ENCODE measurements at regions not wholly inside any gene's neighbourhood (a gene's known extent, or its start where the extent isn't known, plus 50 kb on each side); places are given as distances from the start of the nearest gene placed in this dataset.

GRCh38 chr12:4169531-4169930 lies 104.0 kb upstream of the CCND2 start:
- H3K36me3 ChIP-seq: no peaks in the 10 kb centered on the region
- intact Hi-C loops (cut with DNase I): no loop called here
- no peak for TF ChIP-seq CTCF (IDR thresholded peaks at IDR 0.05)
- TF ChIP-seq POLR2AphosphoS5 (IDR thresholded peaks at IDR 0.05; ENCODE audit: insufficient read depth in 1 of 2, low read depth in 1 of 2): no peak
- no peak for TF ChIP-seq POLR2A (IDR thresholded peaks at IDR 0.05)
- peaks cover 9% of the 10 kb centered on the region for H3K4me1 ChIP-seq
- H3K27ac ChIP-seq: no peak overlapping the region
- no peaks in the 10 kb centered on the region for H3K9me3 ChIP-seq
- no peak overlapping the region for H3K4me3 ChIP-seq
- no peaks in the 10 kb centered on the region for H3K27me3 ChIP-seq
- DNase-seq (ENCODE audit: extremely low spot score in 2 of 2): no peak

GRCh38 chr12:4168036-4168435 lies 105.5 kb upstream of the CCND2 start:
- no peak for DNase-seq (ENCODE audit: extremely low spot score in 2 of 2)
- Histone ChIP-seq H3K4me1 (peaks cover 14% of the 10 kb centered on the region), H3K9me3 (no peaks in the 10 kb centered on the region), H3K27ac (no peak overlapping the region), H3K36me3 (no peaks in the 10 kb centered on the region), H3K27me3 (no peaks in the 10 kb centered on the region), H3K4me3 (no peak overlapping the region)
- intact Hi-C loops (cut with DNase I): no loop called here
- TF ChIP-seq CTCF (IDR thresholded peaks at IDR 0.05) (no peak), POLR2A (IDR thresholded peaks at IDR 0.05) (no peak), POLR2AphosphoS5 (IDR thresholded peaks at IDR 0.05; ENCODE audit: insufficient read depth in 1 of 2, low read depth in 1 of 2) (no peak)

GRCh38 chr12:4164559-4165558 lies 108.7 kb upstream of the CCND2 start:
- peaks cover 14% of the 10 kb centered on the region for H3K4me1 ChIP-seq
- no peaks in the 10 kb centered on the region for H3K27me3 ChIP-seq
- peak overlapping the region; percentile 75 for H3K27ac ChIP-seq
- DNase-seq (ENCODE audit: extremely low spot score in 2 of 2): no peak
- no peaks in the 10 kb centered on the region for H3K9me3 ChIP-seq
- H3K4me3 ChIP-seq: peak overlapping the region; percentile 45 to 49
- intact Hi-C loops (cut with DNase I): no loop called here
- TF ChIP-seq POLR2A (IDR thresholded peaks at IDR 0.05): no peak
- TF ChIP-seq POLR2AphosphoS5 (IDR thresholded peaks at IDR 0.05; ENCODE audit: insufficient read depth in 1 of 2, low read depth in 1 of 2): peak in 1 of 2 donors; percentile 56
- no peaks in the 10 kb centered on the region for H3K36me3 ChIP-seq

GRCh38 chr12:4164188-4164558 lies 109.4 kb upstream of the CCND2 start:
- TF ChIP-seq POLR2AphosphoS5 (IDR thresholded peaks at IDR 0.05; ENCODE audit: insufficient read depth in 1 of 2, low read depth in 1 of 2): no peak
- H3K9me3 ChIP-seq: no peaks in the 10 kb centered on the region
- DNase-seq (ENCODE audit: extremely low spot score in 2 of 2): no peak
- peak overlapping the region; percentile 75 for H3K27ac ChIP-seq
- H3K4me3 ChIP-seq: peak overlapping the region; percentile 45 to 49
- intact Hi-C loops (cut with DNase I): no loop called here
- peaks cover 14% of the 10 kb centered on the region for H3K4me1 ChIP-seq
- H3K36me3 ChIP-seq: no peaks in the 10 kb centered on the region
- no peaks in the 10 kb centered on the region for H3K27me3 ChIP-seq

GRCh38 chr12:4161718-4162117 lies 111.8 kb upstream of the CCND2 start:
- TF ChIP-seq POLR2A (IDR thresholded peaks at IDR 0.05) (no peak), POLR2AphosphoS5 (IDR thresholded peaks at IDR 0.05; ENCODE audit: insufficient read depth in 1 of 2, low read depth in 1 of 2) (no peak), CTCF (IDR thresholded peaks at IDR 0.05) (no peak)
- Histone ChIP-seq H3K36me3 (no peaks in the 10 kb centered on the region), H3K9me3 (no peaks in the 10 kb centered on the region), H3K27me3 (no peaks in the 10 kb centered on the region), H3K4me1 (peaks cover 14% of the 10 kb centered on the region), H3K4me3 (no peak overlapping the region), H3K27ac (no peak overlapping the region)
- intact Hi-C loops (cut with DNase I): no loop called here
- no peak for DNase-seq (ENCODE audit: extremely low spot score in 2 of 2)
